Liver (tissue), 3 donors: ENCODE measurements at regions not wholly inside any gene's neighbourhood (a gene's known extent, or its start where the extent isn't known, plus 50 kb on each side); places are given as distances from the start of the nearest gene placed in this dataset.

ENCODE experiments used
- CTCF ChIP-seq: fragments of 150-350 bp; IDR thresholded peaks from 2 replicates; pipeline ENCODE4 v1.5.1; 2017; ENCODE audit warnings: improper control_type of control experiment, low read depth, low read length; ENCODE audit not compliant: missing input control
- FOXA2 ChIP-seq: IDR thresholded peaks from 2 replicates; pipeline ENCODE4 v1.6.1; 2016; ENCODE audit warnings: antibody characterized with exemption
- SP1 ChIP-seq: IDR thresholded peaks from 2 replicates; pipeline ENCODE4 v1.6.1; 2018; ENCODE audit warnings: antibody characterized with exemption, mild to moderate bottlenecking
- YY1 ChIP-seq: IDR thresholded peaks from 2 replicates; pipeline ENCODE4 v1.6.1; 2016; ENCODE audit warnings: antibody characterized with exemption, mild to moderate bottlenecking
- TF ChIP-seq, protein P1 (sequence below): IDR thresholded peaks from 2 replicates; pipeline ENCODE4 v1.6.1; 2016; ENCODE audit warnings: antibody characterized with exemption
- donor health status: healthy.
- donor health status: healthy.

- TF ChIP-seq, protein P1, sequence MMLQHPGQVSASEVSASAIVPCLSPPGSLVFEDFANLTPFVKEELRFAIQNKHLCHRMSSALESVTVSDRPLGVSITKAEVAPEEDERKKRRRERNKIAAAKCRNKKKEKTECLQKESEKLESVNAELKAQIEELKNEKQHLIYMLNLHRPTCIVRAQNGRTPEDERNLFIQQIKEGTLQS = no peak
- TF ChIP-seq YY1 (no peak), SP1 (no peak), FOXA2 (no peak), CTCF (no peak)
Observed at GRCh38 chr10:130707389-130707979, 571.3 kb downstream of the GLRX3 start.
